Endothelial cell of umbilical vein (primary cell): ENCODE measurements at regions not wholly inside any gene's neighbourhood (a gene's known extent, or its start where the extent isn't known, plus 50 kb on each side); places are given as distances from the start of the nearest gene placed in this dataset.

Source experiments
- BruUV-seq: library from RNA; stranded (reverse); fragments of 400-500 nt; replicated peaks from 2 replicates; lab custom pipeline; 2021; lab: Mats Ljungman, UMichigan
- CTCF ChIA-PET: fragments of 300-600, 350-600 bp; sonication (Branson Sonifier 250); formaldehyde crosslinking; loops from one replicate; lab custom pipeline; 2021; ENCODE audit warnings: antibody characterized with exemption, inconsistent platforms; lab: Charles Lee
- POLR2A ChIA-PET: fragments of 300-600, 350-600 bp; sonication (Branson Sonifier 250); formaldehyde crosslinking; loops from one replicate; lab custom pipeline; 2021; ENCODE audit warnings: antibody characterized with exemption, inconsistent platforms; lab: Charles Lee
- DNase-seq: peaks from one replicate; pipeline ENCODE4 v3.0.0-alpha.2; 2011; ENCODE audit warnings: low read depth, low spot score
- FAIRE-seq: peaks from 2 replicates; lab custom pipeline; 2011; peaks lifted over from hg19 to GRCh38; lab: Jason Lieb, UNC
- H2AFZ ChIP-seq: 2 replicates; pipeline ENCODE4 v1.6.0; 2012; ENCODE audit warnings: low read depth, low read length, control low read depth, inconsistent platforms
- H3K27ac ChIP-seq: 2 replicates; pipeline ENCODE4 v1.5.1; 2011; ENCODE audit warnings: low read depth, mild to moderate bottlenecking, control low read depth, low read length, moderate library complexity; ENCODE audit not compliant: insufficient read depth
- H3K27me3 ChIP-seq, 2 experiments: 2 replicates each; pipeline versions ENCODE4 v1.6.0 to v1.6.1; 2011; ENCODE audit warnings: low read length in 2 of 2, mixed read lengths in 1 of 2; ENCODE audit not compliant: control insufficient read depth in 2 of 2, insufficient read depth in 2 of 2
- H3K36me3 ChIP-seq, 2 experiments: 2 replicates in 1 of 2; 3 replicates in 1 of 2; pipeline ENCODE4 v1.5.1; 2011; ENCODE audit warnings: low read length in 2 of 2, mild to moderate bottlenecking in 1 of 2, moderate library complexity in 1 of 2; ENCODE audit not compliant: control insufficient read depth in 2 of 2, insufficient read depth in 2 of 2; ENCODE audit errors: extremely low read depth in 1 of 2
- H3K4me1 ChIP-seq: 3 replicates; pipeline ENCODE4 v1.5.1; 2011; ENCODE audit warnings: mild to moderate bottlenecking, low read length; ENCODE audit not compliant: control insufficient read depth, insufficient read depth; ENCODE audit errors: extremely low read depth
- H3K4me2 ChIP-seq: 2 replicates; pipeline ENCODE4 v1.6.1; 2011; ENCODE audit warnings: low read length, control low read depth, mixed read lengths; ENCODE audit not compliant: insufficient read depth
- H3K4me3 ChIP-seq, 3 experiments: fragments of 200-600 bp in 1 of 3; sonication (generic), shearing (Covaris generic) in 1 of 3; replicated peaks in 1 of 3; 2 replicates each; pipeline ENCODE4 v1.5.1; 2011 to 2016; ENCODE audit warnings: control low read depth in 3 of 3, low read length in 3 of 3, mild to moderate bottlenecking in 2 of 3, inconsistent platforms in 1 of 3, low read depth in 1 of 3, moderate library complexity in 1 of 3; ENCODE audit not compliant: insufficient read depth in 1 of 3
- H3K79me2 ChIP-seq: 2 replicates; pipeline ENCODE4 v1.6.0; 2012; ENCODE audit warnings: low read length, inconsistent platforms; ENCODE audit not compliant: control insufficient read depth, insufficient read depth
- H3K9ac ChIP-seq: replicated peaks from 2 replicates; pipeline ENCODE3; 2011; ENCODE audit warnings: low read length, control low read depth; ENCODE audit not compliant: insufficient read depth; ENCODE audit errors: extremely low read depth
- H3K9me1 ChIP-seq: replicated peaks from 3 replicates; pipeline ENCODE4 v1.6.0; 2011; ENCODE audit warnings: mild to moderate bottlenecking, low read length; ENCODE audit not compliant: control insufficient read depth, insufficient read depth; ENCODE audit errors: extremely low read depth
- H3K9me3 ChIP-seq: replicated peaks from 2 replicates; pipeline ENCODE4 v1.5.1; 2012; ENCODE audit warnings: low read length, inconsistent platforms; ENCODE audit not compliant: control insufficient read depth, insufficient read depth
- H4K20me1 ChIP-seq: replicated peaks from 2 replicates; pipeline ENCODE3; 2011; ENCODE audit warnings: mild to moderate bottlenecking, low read length; ENCODE audit not compliant: control insufficient read depth, insufficient read depth; ENCODE audit errors: extremely low read depth
- JUN ChIP-seq: IDR thresholded peaks from 2 replicates; pipeline ENCODE4 v1.6.1; 2011; ENCODE audit warnings: borderline replicate concordance, low read depth; ENCODE audit not compliant: insufficient read length, insufficient read depth
- MYC ChIP-seq: IDR thresholded peaks from one replicate; pipeline ENCODE4 v1.6.1; 2011; ENCODE audit warnings: mild to moderate bottlenecking, low read depth, low read length
- dilution Hi-C: fragments of 300-500 bp; cut with MboI; formaldehyde crosslinking; loops from one replicate; pipeline ENCODE4 v1.15.0; 2019; ENCODE audit warnings: low sequenced_read_pairs; ENCODE audit not compliant: extremely low pct_ligation_motif_present
- intact Hi-C: fragments of 100-400 bp; cut with micrococcal nuclease; formaldehyde crosslinking; loops from one replicate; pipeline ENCODE4 v1.10.0; 2022
- TF ChIP-seq, protein P1 (sequence below): IDR thresholded peaks from 2 replicates; pipeline ENCODE4 v1.6.1; 2011; ENCODE audit not compliant: insufficient read depth, insufficient read length

DNA sequence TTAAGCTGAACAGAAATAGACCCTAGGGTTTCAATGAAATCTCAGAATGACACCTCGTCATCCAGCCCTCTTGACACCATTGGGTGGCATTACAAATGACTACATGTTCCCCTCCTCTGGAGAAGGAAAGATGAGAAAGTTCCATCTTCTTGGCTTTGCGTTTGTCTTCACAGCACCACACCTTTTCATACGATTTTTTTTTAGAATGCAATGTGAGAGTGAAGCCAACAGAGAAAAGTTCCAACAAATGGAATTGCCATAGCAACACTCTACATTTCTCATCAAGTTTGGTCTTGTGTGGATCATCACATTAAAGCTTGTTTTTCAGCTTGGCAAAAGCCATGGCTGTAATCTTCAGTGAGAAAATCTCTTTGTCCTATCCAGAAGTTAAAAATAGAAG is 183.4 kb upstream of the SNX7 start:
- intact Hi-C loops (no loop called here), dilution Hi-C loops (no loop called here)
- BruUV-seq = no TSS peak
- FAIRE-seq = no peak
- Histone ChIP-seq H3K9me3 (no peaks in the 10 kb centered on the region), H3K27ac (no peak overlapping the region), H3K9ac (no peak overlapping the region), H3K9me1 (no peaks in the 10 kb centered on the region), H3K4me1 (no peaks in the 10 kb centered on the region), H4K20me1 (no peaks in the 10 kb centered on the region), H3K27me3 (no peaks in the 10 kb centered on the region), H2AFZ (no peak overlapping the region), H3K36me3 (no peaks in the 10 kb centered on the region), H3K79me2 (no peaks in the 10 kb centered on the region), H3K4me3 (no peak overlapping the region), H3K4me2 (no peak overlapping the region)
- POLR2A ChIA-PET = no interaction called here
- CTCF ChIA-PET = interaction anchor here (0.9 kb wide), 1 partner anchor 10 kb away, joined by 3 read pairs; no protein-coding TSS in a partner anchor
- TF ChIP-seq, protein P1, sequence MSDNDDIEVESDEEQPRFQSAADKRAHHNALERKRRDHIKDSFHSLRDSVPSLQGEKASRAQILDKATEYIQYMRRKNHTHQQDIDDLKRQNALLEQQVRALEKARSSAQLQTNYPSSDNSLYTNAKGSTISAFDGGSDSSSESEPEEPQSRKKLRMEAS = no peak
- DNase-seq = no peak

DNA sequence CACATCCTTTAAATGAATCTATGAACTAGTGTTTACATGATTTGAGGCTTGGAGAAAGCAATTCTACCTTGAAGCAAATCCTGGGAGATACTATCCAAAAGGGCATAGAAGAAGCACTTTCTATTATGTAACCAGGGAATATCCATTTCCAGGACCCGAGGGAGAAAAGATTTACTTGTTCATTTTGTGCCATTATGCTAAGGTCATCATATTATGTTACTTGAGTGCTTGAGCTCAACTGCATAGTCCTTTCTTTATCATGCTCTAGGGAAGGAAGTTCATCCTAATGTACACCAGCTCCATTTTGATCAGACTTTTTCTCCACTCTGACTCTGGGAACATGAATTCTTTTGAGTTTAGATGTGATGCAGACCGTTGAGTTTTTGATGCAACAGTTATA is 188.6 kb upstream of the SNX7 start:
- CTCF ChIA-PET = no interaction called here
- Histone ChIP-seq H4K20me1 (no peaks in the 10 kb centered on the region), H3K27ac (no peak overlapping the region), H3K4me1 (peaks cover 1% of the 10 kb centered on the region), H3K27me3 (no peaks in the 10 kb centered on the region), H3K79me2 (no peaks in the 10 kb centered on the region), H3K4me3 (no peak overlapping the region), H3K4me2 (no peak overlapping the region), H3K36me3 (no peaks in the 10 kb centered on the region), H3K9me1 (no peaks in the 10 kb centered on the region), H2AFZ (no peak overlapping the region), H3K9ac (no peak overlapping the region), H3K9me3 (no peaks in the 10 kb centered on the region)
- no TSS peak for BruUV-seq
- TF ChIP-seq JUN (no peak), MYC (no peak)
- TF ChIP-seq, protein P1 = no peak
- FAIRE-seq (no peak), DNase-seq (no peak)
- POLR2A ChIA-PET = no interaction called here
- dilution Hi-C loops (no loop called here), intact Hi-C loops (no loop called here)
